SK-N-MC (cell line): ENCODE measurements at regions not wholly inside any gene's neighbourhood (a gene's known extent, or its start where the extent isn't known, plus 50 kb on each side); places are given as distances from the start of the nearest gene placed in this dataset.

Experiments used
- EZH2 ChIP-seq: fragments of 200-600 bp; sonication (generic); IDR thresholded peaks from one replicate; pipeline ENCODE4 v1.6.1; 2017; ENCODE audit warnings: antibody characterized with exemption
- POLR2AphosphoS5 ChIP-seq: IDR thresholded peaks from 2 replicates; pipeline ENCODE4 v1.6.1; 2012; ENCODE audit warnings: mild to moderate bottlenecking, low read depth, low read length, borderline replicate concordance

- TF ChIP-seq EZH2 (no peak), POLR2AphosphoS5 (no peak)
Measured at GRCh38 chr9:71504636-71505035, 263.7 kb downstream of the CEMIP2 start.
